Chondrocyte (in vitro differentiated cells): ENCODE measurements at regions not wholly inside any gene's neighbourhood (a gene's known extent, or its start where the extent isn't known, plus 50 kb on each side); places are given as distances from the start of the nearest gene placed in this dataset.

ENCODE experiments used
- DNase-seq: peaks from one replicate; pipeline ENCODE4 v3.0.0; 2021; ENCODE audit warnings: mixed read lengths, low spot score
- H3K27ac Mint-ChIP-seq: one replicate; pipeline ENCODE4 v1.8.0; 2021; ENCODE audit warnings: mild to moderate bottlenecking, moderate library complexity, mixed read lengths; ENCODE audit not compliant: unreplicated experiment
- H3K27me3 Mint-ChIP-seq: 2 replicates; pipeline ENCODE4 v1.8.0; 2021; ENCODE audit warnings: low read depth, mixed read lengths
- H3K36me3 Mint-ChIP-seq: 2 replicates; pipeline ENCODE4 v1.8.0; 2021; ENCODE audit warnings: low read depth, mixed read lengths
- H3K4me1 Mint-ChIP-seq: 2 replicates; pipeline ENCODE4 v1.8.0; 2021; ENCODE audit warnings: low read depth, mild to moderate bottlenecking, mixed read lengths
- H3K4me3 Mint-ChIP-seq: one replicate; pipeline ENCODE4 v1.8.0; 2021; ENCODE audit warnings: mild to moderate bottlenecking, moderate library complexity, mixed read lengths; ENCODE audit not compliant: unreplicated experiment
- H3K9me3 Mint-ChIP-seq: 2 replicates; pipeline ENCODE4 v1.8.0; 2021; ENCODE audit warnings: low read depth, mixed read lengths
- TF ChIP-seq, protein P1 (sequence below): fragments of 200-600 bp; sonication (generic); IDR thresholded peaks from 2 replicates; pipeline ENCODE4 v1.5.0; 2021; ENCODE audit warnings: antibody characterized with exemption, mild to moderate bottlenecking, moderate library complexity

DNA sequence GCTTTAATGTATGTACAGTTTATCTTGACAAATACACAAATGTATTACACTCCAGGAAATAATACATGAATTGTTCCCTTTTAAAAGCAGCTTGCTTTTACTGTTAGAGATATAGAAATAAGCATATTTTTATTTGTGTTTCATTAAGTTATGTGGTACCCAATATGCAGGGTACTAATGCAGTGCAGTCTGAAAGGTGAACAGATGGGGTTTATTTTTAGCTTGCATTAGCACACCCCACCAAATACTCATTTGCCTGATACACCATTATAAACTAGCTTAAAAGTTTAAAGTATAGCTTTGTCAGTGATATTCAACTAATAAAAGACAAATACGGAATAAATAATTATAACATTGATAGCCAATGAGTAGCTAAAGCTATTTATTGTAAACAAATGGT lies 394.7 kb upstream of the ZNF804A start:
- no peaks in the 10 kb centered on the region for H3K36me3 Mint-ChIP-seq
- no peak for DNase-seq
- H3K27ac Mint-ChIP-seq, result no peak overlapping the region
- H3K4me1 Mint-ChIP-seq, result no peaks in the 10 kb centered on the region
- TF ChIP-seq, protein P1, sequence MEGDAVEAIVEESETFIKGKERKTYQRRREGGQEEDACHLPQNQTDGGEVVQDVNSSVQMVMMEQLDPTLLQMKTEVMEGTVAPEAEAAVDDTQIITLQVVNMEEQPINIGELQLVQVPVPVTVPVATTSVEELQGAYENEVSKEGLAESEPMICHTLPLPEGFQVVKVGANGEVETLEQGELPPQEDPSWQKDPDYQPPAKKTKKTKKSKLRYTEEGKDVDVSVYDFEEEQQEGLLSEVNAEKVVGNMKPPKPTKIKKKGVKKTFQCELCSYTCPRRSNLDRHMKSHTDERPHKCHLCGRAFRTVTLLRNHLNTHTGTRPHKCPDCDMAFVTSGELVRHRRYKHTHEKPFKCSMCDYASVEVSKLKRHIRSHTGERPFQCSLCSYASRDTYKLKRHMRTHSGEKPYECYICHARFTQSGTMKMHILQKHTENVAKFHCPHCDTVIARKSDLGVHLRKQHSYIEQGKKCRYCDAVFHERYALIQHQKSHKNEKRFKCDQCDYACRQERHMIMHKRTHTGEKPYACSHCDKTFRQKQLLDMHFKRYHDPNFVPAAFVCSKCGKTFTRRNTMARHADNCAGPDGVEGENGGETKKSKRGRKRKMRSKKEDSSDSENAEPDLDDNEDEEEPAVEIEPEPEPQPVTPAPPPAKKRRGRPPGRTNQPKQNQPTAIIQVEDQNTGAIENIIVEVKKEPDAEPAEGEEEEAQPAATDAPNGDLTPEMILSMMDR, result no peak
- H3K9me3 Mint-ChIP-seq, result no peaks in the 10 kb centered on the region
- no peak overlapping the region for H3K4me3 Mint-ChIP-seq
- H3K27me3 Mint-ChIP-seq, result no peaks in the 10 kb centered on the region

DNA sequence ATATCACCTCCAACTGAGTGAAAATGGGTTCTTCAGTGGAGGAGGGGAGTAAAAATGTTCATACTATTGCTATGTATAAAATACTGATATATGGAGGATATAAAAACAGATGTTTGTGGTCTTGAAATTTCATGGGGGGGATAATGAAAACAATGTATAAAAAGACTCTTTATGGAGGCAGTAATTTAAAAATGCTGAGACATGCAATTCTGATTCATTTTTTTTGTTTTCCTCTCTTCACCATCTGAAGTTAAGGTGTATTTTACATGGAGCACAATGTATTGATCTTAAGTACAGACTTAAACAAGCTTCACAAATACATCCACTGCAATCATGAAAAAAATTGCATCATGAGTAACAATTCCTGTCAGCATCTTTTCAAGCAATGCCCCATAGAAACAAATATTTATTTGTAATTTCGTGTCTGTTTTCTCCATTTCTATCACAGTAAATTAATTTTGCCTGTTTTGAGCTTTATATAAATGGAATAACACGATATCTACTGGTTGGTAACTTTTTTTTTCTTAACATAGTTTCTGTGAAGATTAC lies 393.2 kb upstream of the ZNF804A start:
- Mint-ChIP-seq H3K36me3 (no peaks in the 10 kb centered on the region), H3K4me1 (no peaks in the 10 kb centered on the region), H3K27ac (no peak overlapping the region), H3K9me3 (no peaks in the 10 kb centered on the region), H3K4me3 (no peak overlapping the region), H3K27me3 (no peaks in the 10 kb centered on the region)
- DNase-seq, result no peak
- TF ChIP-seq, protein P1, result no peak

DNA sequence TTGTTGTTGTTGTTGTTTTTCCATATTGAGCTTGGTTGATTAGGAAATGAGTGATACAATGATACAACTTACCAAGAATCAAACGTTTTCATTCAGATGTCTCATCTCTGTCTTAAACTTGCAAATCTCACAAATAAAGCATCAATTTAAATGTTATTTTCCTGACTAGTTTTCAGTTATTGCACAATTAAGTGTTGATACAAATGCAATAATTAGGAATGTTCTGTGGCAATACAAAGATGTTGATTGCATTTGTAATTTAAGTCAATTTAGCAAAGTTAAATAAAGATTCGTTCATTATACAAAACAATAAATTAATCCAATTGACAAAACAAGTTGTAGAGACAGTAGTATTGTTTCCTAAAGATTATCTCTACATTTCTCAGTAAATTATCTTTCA lies 392.3 kb upstream of the ZNF804A start:
- H3K4me1 Mint-ChIP-seq, result no peaks in the 10 kb centered on the region
- DNase-seq, result no peak
- H3K9me3 Mint-ChIP-seq, result no peaks in the 10 kb centered on the region
- H3K4me3 Mint-ChIP-seq, result no peak overlapping the region
- no peaks in the 10 kb centered on the region for H3K27me3 Mint-ChIP-seq
- H3K36me3 Mint-ChIP-seq, result no peaks in the 10 kb centered on the region
- H3K27ac Mint-ChIP-seq, result no peak overlapping the region
- TF ChIP-seq, protein P1, result no peak

DNA sequence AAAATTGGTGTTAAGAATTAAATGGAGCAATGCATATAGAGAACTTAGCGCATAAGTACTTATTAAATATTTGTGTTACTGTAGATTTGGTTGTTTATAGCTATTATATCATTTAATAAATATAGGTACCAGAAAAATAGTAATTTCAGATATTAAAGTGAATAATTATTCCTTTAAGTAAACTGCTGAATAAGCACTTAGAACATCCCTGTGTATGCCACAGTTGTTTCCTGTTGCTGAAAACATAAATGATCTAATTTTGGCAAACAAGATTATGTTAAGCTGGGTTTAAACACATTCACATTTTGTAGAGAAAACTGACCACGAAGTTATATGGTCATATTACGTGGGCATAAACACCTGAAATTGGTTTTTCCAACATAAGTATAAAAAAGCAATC lies 388.0 kb upstream of the ZNF804A start:
- Mint-ChIP-seq H3K27ac (no peak overlapping the region), H3K4me3 (no peak overlapping the region), H3K36me3 (no peaks in the 10 kb centered on the region), H3K9me3 (peaks cover 12% of the 10 kb centered on the region), H3K4me1 (no peaks in the 10 kb centered on the region), H3K27me3 (no peaks in the 10 kb centered on the region)
- no peak for DNase-seq
- TF ChIP-seq, protein P1, result no peak

DNA sequence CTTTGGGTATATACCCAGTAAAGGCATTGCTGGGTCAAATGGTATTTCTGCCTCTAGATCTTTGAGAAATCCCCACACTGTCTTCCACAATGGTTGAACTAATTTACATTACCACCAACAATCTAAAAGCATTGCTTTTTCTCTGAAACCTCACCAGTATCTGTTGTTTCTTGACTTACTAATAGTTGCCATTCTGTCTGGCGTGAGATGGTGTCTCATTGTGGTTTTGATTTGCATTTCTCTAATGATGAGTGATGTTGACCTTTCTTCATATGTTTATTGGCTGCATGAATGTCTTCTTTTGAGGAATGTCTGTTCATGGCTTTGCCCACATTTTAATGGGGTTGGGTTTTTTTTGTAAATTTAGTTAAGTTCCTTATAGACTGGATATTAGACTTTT lies 382.6 kb upstream of the ZNF804A start:
- H3K27me3 Mint-ChIP-seq, result no peaks in the 10 kb centered on the region
- no peaks in the 10 kb centered on the region for H3K36me3 Mint-ChIP-seq
- no peak for DNase-seq
- H3K4me3 Mint-ChIP-seq, result no peak overlapping the region
- TF ChIP-seq, protein P1, result no peak
- H3K4me1 Mint-ChIP-seq, result no peaks in the 10 kb centered on the region
- H3K9me3 Mint-ChIP-seq, result peaks cover 21% of the 10 kb centered on the region
- no peak overlapping the region for H3K27ac Mint-ChIP-seq
